GM21423 (cell line): ENCODE measurements at regions not wholly inside any gene's neighbourhood (a gene's known extent, or its start where the extent isn't known, plus 50 kb on each side); places are given as distances from the start of the nearest gene placed in this dataset.

Experiments used
- ATAC-seq: cut with Tn5 transposase; IDR thresholded peaks from one replicate; pipeline ENCODE4 v1.9.1; 2021; ENCODE audit warnings: mild to moderate bottlenecking, moderate library complexity; ENCODE audit not compliant: unreplicated experiment

DNA sequence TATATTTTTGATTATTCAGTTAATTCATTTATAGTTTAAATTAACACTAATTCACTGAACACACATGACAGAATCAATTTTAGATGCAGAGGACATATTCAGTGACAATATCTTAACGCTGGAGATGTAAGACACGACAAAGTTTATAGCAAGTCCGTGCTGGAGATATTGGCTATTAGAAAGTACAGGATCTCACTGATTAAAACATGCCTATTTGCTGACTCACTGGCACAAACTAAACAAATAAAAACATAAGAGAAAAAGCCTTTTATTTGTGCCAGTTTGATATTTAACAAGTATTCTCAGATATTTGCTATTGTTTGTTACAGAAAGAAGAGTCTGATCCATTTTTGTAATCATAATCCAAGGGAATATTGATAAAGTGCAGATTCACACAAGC lies 1122.9 kb upstream of the B3GALT2 start:
- no peak for ATAC-seq

DNA sequence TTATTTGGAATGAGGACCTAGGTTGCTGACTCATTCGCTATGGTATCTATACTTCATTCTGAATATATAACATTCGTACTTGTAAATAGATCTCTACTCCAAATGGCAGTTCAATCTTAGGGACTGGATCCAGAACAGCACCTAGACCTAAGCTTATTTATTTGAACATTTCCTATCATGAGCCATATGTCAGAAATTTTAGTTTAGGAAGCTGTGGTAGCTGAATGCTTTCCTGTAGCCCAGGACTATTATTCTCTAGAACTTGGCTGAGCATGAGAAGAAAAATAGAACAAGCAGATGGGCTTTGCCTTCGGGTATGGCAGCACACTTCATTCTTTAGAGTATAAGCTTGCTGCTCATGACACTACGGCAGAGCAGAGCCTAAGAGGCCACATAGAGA lies 1114.4 kb upstream of the B3GALT2 start:
- ATAC-seq = no peak

DNA sequence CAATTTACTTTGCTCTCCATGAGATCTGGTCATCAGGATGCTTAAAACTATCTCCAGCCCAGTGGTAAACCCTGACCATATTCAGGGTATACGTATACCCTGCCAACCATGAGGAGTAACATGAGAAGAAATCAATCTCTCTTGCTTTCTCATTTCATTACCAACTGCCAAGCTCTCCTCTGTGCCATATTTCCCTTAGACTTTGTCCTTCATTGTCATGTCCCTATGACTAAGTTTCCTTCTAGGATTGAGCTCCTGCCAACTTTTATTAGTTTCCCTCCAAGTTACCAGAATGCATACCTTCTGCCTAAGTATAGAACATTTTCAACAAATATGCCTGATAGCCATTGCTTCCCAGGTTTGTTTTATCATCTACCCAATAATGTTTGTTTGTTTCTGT lies 1113.9 kb upstream of the B3GALT2 start:
- no peak for ATAC-seq

DNA sequence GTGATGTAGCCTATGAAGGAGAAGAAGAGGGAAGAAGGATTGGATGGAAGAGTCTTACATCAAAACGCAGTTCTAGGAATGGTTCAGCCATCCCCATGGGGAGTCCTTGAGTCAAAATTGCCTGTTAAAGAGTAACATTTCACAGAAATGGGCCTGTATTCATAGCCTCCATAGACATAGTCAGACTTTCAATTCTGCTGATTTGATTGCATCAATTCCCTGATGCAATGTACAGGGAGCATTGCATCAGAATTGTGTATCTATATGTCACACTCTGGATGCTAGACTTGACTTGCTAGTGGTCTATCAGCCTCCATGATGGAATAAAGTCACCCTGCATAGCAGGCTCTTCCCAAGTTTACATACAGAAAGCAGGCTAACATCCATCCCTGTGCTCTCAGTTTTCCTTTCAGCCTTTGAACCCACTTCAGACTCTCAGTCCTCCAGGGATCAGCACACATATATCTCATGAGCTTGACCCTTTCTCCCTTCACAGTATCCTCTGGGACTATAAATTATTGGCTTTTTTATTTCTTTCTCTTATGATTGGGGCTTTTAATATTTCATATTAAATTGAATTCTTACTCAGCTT lies 1111.7 kb upstream of the B3GALT2 start:
- ATAC-seq = no peak

DNA sequence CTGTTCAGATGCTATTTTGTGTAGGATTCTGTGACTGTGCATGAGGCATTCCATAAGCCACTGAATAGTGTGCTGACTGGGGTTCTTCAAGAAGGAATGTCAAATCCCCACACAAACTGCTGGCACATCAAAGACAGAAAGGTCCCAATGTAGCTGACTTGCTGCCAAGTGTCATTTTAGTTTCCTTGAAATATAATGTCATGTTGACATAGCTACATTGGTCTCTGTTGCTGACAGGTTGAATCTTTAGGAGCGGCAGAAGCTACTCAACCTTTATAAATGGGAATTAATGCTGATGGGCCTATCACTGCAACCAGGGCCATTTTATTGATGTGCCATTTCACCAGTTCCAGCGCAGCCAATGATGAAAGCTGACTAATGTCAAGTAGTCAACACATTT lies 1110.7 kb upstream of the B3GALT2 start:
- no peak for ATAC-seq

DNA sequence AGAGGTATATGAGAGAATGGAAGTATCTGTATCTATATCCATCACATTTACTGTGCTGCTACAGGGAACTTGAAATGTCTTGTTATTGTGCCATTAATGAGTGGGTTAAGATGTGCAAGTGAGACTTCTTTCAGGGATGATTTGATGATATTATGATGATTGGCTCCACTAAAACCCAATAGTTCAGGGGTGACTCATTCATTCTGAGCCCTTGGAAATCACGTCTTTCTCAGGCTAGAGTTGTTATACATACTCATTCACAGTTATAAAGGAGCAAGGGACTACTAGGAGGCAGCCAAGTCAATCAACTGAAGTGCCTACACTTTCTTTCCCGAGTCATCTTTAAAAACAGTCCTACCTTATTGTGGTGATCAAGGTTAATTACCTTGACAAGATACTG lies 1109.8 kb upstream of the B3GALT2 start:
- ATAC-seq = no peak

DNA sequence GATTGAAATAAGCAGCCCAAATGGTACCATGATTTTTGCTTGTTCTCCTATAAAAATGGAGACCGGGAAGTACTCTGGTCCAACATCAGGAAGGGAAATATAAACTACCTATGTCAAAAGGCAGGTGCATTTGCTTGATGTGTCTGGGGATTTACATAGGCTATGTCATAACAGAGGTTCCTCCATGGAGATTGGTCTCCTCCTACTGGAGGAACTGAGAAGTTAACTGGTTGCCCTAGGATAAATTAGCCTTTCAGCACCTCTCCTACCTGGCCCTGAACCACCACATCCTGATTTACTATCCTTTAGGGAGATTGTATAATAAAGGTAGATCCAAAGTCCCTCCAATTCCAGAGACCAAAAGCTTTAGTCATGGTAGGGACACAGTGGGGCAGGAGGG lies 1109.3 kb upstream of the B3GALT2 start:
- peak; percentile 90 for ATAC-seq

DNA sequence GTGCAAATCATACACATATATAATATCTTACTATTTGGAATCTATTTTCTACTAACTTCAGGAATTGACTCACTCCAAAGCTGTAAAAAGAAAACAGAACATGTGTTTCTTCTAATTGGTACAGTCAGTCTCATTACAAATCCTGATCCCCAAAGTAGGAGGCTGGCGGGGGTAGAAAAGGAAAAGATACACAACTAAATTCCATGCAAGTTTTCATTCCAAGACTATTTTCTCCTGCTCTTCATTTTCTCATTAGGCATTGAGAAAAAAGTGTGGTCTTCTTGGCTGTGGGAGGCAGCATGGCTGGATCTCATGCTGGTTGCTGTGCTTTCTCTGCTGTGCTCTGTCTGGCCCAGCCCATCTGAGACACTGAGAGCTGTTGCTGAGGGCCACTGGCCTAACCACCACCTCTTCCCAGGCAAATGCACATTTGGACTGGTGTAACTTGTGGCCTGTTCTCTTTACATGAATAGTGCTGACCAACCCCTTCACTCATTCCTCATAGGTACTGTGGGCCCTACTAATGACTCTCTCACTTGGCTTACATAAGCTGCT lies 1107.5 kb upstream of the B3GALT2 start:
- no peak for ATAC-seq

DNA sequence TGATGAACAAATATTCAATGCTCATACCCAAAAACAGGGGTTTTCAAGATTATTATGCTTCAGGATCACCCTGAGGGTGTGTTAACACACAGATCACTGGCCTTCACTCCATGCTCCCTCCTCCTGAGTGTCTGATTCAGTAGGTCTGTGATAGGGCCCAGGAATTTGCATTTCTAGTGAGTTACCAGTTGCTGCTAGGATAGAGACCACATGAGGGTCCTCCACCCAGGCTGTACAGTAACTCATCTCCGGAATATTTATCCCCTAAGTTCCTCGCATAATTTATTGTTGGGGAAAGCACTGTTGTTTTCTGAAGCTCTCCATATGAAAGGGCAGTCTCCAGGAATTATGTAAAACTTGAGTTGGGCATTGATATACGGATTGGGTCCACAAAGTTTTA lies 1106.6 kb upstream of the B3GALT2 start:
- ATAC-seq = no peak

DNA sequence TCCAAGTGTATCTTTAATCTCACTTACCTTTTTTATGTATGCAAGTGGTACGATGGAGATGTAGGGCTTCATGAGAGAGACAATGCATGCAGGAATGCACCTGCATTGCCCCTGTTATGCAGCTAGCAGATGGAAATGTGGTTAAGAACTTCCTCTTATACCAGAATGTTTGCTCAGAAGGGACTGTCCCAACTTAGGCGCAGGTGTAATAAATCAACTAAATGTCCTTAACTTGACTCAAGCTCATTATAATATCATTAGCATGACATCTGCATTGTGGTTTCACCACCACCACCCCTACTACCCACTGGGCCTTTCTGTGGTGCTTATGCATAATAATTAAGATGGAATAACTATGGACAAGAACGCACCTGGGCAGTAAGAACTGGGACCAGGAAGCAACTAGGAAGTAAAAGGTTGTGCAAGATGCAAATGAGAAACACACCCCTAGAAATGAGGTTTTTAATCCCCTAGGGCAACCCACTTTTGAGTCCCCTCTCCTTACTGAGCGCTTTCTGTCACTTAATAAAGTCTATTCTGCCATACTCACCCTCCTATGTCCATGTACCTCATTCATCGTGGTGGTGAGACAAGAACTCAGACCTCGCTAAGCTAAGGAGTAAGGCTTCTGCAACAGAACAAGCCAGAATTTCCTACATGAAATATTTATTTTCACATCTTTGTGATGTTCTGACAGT lies 1103.3 kb upstream of the B3GALT2 start:
- peak; percentile 99 for ATAC-seq

DNA sequence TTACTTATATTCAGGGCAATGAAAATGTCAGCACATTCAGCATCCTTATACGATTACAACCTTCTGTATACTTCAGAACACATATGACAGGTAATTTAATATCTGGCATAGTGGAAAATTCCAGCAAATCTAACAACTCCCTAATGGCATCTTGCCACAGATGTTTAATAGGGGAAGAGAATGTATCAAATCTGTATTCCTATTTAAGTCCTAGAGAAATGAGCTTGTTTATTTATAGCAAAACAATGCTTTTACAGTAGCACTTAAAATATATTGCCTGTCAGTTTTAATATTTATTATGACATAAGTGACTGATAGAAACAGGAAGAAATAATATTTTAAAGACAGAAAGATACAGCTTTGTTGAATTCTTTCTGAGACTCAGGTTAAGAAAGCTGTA lies 1101.8 kb upstream of the B3GALT2 start:
- ATAC-seq = no peak

DNA sequence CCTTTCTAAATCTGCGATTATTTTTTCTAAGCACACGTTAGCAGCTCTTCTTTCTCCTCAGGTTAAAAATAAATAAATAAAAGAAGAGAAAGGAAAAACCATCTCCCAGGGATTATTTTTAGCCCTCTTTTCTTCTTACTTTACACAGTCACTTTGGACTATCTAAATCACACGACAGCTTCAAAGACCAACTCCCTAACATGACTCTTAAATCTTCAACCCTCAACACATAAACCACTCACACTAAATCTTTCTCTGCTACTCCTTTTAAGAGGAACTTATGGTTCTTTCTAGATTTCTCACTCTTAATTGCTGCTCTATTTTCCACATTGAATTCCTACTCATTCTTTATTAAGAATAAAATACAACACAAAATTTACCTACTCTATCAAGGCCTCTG lies 1095.0 kb upstream of the B3GALT2 start:
- no peak for ATAC-seq

DNA sequence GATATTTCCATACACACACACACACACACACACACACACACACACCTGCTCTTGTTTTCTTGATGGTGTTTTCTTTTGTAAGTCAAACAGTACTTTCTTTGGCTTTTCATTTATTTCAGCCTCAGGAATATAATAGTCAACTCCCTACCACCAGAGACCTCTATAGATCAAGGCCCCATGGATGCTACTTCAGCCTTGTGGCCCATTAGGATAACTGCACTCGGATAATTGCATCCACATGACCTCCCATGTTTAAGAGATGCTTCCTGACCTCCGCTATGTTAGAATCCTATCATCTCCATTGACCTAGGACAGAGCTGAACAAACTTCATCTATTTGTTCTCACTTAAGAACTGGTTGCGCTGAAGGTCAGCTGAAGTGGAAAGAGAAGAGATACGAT lies 1094.0 kb upstream of the B3GALT2 start:
- ATAC-seq = no peak

DNA sequence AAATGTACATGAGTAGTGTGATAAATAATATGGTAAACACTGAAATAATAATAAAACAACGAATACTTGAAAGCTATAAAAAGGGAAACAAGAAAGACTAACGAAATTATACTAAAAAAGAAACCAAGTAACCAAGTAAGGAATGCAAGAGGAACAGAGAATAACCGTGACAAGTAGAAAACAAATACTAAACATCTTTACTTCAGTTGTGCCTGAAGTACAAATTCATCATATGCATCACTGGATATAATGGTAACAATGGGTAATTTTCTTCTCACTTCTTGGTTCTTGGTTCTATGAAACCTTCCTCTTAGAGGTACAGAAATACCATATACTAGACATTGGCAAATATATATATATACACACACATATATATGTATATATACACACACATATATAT lies 1093.6 kb upstream of the B3GALT2 start:
- ATAC-seq = peak; percentile 67

DNA sequence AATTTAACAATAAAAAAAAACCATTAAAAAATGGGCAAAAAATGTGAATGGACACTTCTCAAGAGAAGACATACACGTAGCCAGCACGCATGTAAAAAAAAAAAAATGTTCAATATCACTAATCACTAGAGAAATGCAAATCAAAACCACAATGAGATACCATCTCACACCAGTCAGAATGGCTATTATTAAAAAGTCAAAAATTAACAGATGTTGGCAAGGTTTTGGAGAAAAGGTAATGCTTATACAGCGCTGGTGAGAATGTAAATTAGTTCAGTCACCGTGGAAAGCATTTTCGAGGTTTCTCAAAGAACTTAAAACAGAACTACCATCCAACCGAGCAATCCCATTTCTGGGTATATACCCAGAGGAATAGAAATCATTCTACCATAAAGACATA lies 1091.5 kb upstream of the B3GALT2 start:
- ATAC-seq = peak; percentile 59

DNA sequence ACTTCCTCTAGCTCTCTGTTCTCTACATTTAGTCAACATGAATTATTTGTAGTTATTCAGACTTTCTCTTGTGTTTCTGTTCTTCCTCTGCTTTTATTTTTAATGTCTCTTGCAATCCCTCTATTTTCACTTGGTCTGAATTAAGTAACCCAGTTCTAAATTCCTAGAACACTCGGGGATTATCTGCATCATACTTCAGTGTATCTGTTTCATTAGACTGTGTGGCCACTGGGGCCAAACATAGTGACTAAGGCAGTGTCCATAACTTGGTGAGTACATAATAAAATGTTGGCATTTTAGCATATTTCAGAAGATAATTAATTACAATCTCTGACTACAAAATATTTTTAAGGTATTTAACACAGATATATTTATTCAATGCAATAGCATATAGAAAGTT lies 1087.2 kb upstream of the B3GALT2 start:
- ATAC-seq = no peak

DNA sequence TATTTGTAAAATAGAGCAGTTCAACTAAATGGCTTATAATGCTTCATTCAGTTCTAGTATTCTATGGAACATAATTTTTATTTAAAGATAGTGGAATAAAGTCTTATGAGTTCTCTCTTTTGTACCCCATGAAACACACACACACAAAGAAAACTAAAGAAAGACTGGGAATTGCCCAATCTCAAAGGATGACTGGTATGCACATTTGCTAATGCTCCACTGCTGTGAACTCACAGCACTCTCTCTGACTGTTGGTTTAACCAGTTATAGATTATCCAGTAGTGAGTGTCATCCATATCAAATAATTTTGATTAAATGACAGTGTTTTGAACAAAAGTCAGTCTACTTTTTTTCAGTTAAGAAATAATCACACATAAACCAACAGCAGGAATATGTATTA lies 1082.4 kb upstream of the B3GALT2 start:
- ATAC-seq = no peak

DNA sequence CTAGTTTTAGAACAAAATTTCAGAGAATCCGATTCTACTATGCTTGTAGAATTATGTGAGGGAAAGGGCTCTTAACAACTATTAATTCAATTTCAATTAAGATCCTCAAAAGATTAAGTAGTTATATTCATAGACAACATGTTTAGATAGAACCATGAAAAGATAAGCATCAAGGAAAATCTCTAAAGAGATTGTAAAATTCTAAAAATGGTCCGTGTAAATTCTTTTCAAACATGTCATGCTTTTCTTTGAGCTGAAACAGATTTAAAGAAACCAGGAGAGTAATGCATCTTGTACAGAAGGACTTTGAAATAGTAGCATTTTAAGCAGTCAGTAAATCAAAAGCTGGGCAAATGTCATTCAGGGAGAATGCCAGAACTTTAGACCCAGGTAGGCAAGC lies 1080.6 kb upstream of the B3GALT2 start:
- no peak for ATAC-seq

DNA sequence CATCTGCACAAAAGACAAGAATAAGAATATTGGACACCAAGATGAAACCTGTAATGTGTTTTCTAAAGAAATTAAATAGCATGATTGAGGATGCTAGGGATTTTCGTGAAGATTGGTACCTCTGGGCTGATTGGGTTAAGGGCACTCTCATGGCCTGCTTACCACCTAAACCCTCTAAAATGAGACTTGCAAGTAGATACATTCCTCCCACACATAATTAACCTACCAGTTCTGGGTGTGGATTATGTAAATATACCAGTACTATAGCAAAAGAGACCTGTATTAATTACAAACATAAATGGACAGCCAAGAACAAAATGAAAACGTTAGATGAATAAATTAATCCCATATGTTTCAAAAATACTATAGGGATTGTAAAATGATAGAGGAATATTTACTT lies 1069.6 kb upstream of the B3GALT2 start:
- no peak for ATAC-seq

DNA sequence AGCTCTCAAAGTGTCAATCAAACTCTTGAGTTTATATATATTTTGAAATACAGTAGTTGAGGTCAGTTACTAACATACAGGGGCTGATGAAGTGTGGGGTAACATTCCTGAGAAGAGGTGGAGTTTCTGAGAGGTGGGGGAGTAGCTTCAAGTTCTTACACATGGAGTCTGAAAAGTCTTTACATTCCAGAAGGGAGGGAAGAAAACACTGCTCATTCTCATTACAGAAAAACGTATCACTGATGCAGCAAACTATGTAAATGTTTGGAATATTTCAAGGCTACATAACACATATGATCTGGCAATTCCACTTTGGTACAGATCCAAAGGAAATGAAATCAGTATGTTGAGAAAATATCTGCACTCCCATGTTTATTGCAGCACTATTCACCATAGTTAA lies 1065.8 kb upstream of the B3GALT2 start:
- no peak for ATAC-seq

DNA sequence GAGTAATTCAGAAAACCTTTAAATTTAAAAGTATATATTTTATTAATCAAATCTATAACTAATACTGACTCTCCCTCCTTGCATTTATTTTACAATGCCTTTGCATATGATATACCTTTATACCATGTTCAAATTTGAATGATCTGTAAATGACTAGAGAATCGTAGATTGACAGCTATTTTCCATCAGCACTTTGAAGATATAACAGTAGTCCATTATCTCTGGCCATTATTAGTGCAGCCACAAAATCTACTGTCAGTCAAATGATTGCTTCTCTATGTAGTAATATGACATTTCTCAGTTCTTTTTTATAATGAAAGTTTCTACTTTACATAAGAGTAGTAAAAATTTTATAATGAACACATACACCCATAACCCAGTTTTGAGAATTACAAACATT lies 1054.8 kb upstream of the B3GALT2 start:
- no peak for ATAC-seq

DNA sequence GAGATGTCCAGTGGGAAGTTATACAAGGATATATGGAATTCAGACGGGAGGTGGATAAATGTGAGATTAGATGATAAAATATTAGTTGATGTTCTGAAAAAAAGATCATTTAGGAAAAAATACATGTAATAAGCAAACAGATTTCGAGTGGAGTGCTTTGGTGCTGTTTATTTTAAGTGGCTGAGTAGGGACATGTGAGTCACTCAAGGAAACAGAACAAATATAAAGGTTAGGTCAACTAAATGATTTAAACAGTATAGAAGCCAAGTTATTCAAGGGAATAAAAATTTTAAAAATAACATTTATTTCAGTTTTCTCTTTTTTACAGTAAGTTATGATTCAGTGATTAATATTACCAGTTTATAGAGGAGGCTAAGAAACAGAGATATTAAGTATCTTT lies 1046.7 kb upstream of the B3GALT2 start:
- no peak for ATAC-seq
